BJ (cell line): ENCODE measurements at regions not wholly inside any gene's neighbourhood (a gene's known extent, or its start where the extent isn't known, plus 50 kb on each side); places are given as distances from the start of the nearest gene placed in this dataset.

Experiments used
- CTCF ChIA-PET: fragments of 350-600 bp; formaldehyde crosslinking; extraction: SDS; loops from one replicate; lab custom pipeline; 2021; ENCODE audit warnings: antibody characterized with exemption, inconsistent platforms; lab: Yijun Ruan, JAX
- POLR2A ChIA-PET: fragments of 300-600 bp; sonication (Branson Sonifier 250); formaldehyde crosslinking; extraction: SDS; loops from one replicate; lab custom pipeline; 2021; ENCODE audit warnings: antibody characterized with exemption; lab: Charles Lee
- DNase-seq: peaks from one replicate; pipeline ENCODE4 v3.0.0-alpha.2; 2011; ENCODE audit warnings: low read depth
- H3K27me3 ChIP-seq: 2 replicates; pipeline ENCODE4 v1.6.0; 2011; ENCODE audit warnings: low read length; ENCODE audit not compliant: control insufficient read depth, insufficient read depth
- H3K36me3 ChIP-seq: 2 replicates; pipeline ENCODE4 v1.5.1; 2011; ENCODE audit warnings: low read length; ENCODE audit not compliant: control insufficient read depth, insufficient read depth
- H3K4me3 ChIP-seq: 2 replicates; pipeline ENCODE4 v1.5.1; 2011; ENCODE audit warnings: low read depth, mild to moderate bottlenecking, control low read depth, low read length
- TF ChIP-seq, protein P1 (sequence below): IDR thresholded peaks from 2 replicates; pipeline ENCODE4 v1.5.1; 2011; ENCODE audit warnings: low read depth, mild to moderate bottlenecking, control low read depth, inconsistent platforms, low read length, moderate library complexity; ENCODE audit not compliant: insufficient read depth

DNA sequence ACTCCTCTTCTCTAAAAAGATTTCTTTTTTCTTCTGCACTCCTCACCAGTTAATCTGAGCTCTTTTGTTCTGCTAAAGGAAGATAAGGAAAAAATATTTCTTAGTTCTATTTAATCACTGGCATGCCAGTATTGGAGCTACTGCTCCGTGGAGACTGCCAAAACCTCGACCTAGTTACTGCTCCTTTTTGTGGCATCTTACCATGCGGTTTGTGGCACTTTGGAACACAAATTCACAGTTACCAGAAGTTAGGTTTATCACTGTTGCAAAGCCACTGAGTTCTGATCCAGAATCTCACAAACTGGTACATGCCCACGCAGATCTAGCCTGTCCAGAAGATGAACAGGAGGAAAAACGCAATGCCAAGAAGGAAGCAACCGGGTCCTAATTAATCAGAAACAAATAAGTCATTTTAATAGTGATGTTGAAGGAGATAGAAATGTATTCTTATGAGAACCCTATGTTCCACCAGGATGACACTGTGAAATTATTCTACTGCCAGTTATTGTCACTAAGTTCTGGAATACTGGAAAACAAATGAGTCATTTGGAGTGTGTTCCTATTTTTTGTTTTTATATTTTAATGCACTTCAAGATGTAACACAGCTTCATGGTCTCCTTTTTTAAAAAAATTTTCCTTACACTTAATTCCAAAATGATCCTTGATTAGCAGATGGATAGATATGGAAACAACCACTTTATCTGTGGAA is 106.7 kb upstream of the GK2 start:
- DNase-seq: no peak
- TF ChIP-seq, protein P1, sequence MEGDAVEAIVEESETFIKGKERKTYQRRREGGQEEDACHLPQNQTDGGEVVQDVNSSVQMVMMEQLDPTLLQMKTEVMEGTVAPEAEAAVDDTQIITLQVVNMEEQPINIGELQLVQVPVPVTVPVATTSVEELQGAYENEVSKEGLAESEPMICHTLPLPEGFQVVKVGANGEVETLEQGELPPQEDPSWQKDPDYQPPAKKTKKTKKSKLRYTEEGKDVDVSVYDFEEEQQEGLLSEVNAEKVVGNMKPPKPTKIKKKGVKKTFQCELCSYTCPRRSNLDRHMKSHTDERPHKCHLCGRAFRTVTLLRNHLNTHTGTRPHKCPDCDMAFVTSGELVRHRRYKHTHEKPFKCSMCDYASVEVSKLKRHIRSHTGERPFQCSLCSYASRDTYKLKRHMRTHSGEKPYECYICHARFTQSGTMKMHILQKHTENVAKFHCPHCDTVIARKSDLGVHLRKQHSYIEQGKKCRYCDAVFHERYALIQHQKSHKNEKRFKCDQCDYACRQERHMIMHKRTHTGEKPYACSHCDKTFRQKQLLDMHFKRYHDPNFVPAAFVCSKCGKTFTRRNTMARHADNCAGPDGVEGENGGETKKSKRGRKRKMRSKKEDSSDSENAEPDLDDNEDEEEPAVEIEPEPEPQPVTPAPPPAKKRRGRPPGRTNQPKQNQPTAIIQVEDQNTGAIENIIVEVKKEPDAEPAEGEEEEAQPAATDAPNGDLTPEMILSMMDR: no peak
- Histone ChIP-seq H3K36me3 (no peaks in the 10 kb centered on the region), H3K27me3 (no peaks in the 10 kb centered on the region), H3K4me3 (no peak overlapping the region)
- ChIA-PET CTCF (no interaction called here), POLR2A (no interaction called here)

DNA sequence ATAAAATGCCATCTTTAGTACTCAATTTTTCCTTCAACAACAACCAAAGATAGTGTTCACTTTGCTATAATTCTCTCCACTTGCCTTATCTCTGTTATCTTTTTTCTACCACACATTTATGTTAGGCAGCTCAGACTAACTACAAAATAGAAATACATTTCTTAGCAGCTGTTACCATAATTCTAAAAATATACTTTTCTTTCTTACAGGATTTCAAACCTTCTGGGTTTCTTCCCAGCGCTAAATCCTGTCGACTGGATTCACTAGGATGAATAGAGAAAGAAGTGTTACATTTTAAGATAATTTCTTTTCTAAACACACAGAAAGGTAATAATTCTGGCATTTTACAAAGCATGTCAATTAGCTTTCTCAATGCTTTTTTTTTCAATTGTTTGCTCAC is 105.5 kb upstream of the GK2 start:
- Histone ChIP-seq H3K27me3 (no peaks in the 10 kb centered on the region), H3K36me3 (no peaks in the 10 kb centered on the region), H3K4me3 (no peak overlapping the region)
- ChIA-PET CTCF (no interaction called here), POLR2A (no interaction called here)
- TF ChIP-seq, protein P1: no peak
- DNase-seq: no peak

DNA sequence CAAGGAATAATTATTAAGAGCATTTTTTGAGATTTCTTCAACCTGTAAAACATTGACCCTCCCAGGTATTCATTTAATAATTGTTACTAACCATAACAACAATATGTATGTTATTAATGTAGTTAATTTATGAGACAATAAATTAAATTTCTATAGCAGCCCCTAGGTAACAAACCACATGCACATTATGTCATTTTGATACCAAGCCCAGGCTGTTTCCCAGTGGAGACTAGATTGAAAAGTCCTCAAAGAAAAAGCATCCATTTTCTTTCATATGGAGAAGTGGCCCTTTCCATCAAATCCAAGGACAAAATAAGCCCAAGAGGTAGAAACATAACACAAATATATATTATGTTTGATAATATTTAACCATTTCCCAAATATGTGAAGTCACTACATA is 104.3 kb upstream of the GK2 start:
- Histone ChIP-seq H3K4me3 (no peak overlapping the region), H3K27me3 (no peaks in the 10 kb centered on the region), H3K36me3 (no peaks in the 10 kb centered on the region)
- no peak for DNase-seq
- CTCF ChIA-PET: no interaction called here
- POLR2A ChIA-PET: no interaction called here
- TF ChIP-seq, protein P1: no peak

DNA sequence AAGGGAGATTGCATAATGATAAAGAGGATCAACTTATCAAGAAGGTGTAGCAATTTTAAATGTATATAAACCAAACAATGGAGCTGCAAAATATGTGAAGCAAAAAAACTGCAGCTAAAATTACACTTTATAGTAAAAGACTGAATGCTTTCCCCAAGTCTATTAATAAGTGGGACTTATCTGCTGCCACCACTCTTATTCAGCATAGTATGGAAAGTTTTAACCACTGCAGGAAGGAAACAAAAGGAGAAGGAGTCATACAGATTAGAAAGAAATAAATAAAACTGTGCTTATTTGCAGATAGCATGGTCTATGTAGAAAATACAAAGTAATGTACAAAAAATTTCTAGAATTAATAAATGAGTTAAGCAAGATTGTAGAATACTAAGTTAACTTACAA is 94.1 kb upstream of the GK2 start:
- H3K36me3 ChIP-seq: no peaks in the 10 kb centered on the region
- H3K27me3 ChIP-seq: no peaks in the 10 kb centered on the region
- no peak overlapping the region for H3K4me3 ChIP-seq
- TF ChIP-seq, protein P1: no peak
- CTCF ChIA-PET: no interaction called here
- DNase-seq: no peak
- POLR2A ChIA-PET: no interaction called here

DNA sequence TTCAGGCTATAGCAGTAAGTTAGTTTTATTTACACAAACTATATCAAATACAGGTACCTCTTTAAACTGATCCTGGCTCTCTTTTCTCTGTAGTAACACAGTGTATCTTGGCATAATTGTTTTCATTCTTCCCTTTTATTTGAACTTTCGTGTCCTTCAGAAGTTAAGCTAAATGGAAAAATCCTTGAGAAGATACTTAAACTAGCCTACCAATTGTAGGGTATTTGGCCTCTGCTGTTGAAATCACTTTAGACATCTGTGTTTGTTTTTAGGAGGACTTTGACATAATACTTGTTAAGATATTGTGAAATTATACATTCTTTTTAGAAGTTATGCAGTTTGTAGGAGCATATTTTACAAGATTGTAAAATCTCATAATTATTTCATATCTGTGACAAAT is 90.3 kb upstream of the GK2 start:
- DNase-seq: no peak
- CTCF ChIA-PET: no interaction called here
- TF ChIP-seq, protein P1: no peak
- no peaks in the 10 kb centered on the region for H3K36me3 ChIP-seq
- no peak overlapping the region for H3K4me3 ChIP-seq
- POLR2A ChIA-PET: no interaction called here
- no peaks in the 10 kb centered on the region for H3K27me3 ChIP-seq
